Keratinocyte (primary cell): ENCODE measurements at regions not wholly inside any gene's neighbourhood (a gene's known extent, or its start where the extent isn't known, plus 50 kb on each side); places are given as distances from the start of the nearest gene placed in this dataset.

ENCODE experiments used
- EZH2 ChIP-seq: IDR thresholded peaks from one replicate; pipeline ENCODE4 v1.6.1; 2012; ENCODE audit warnings: inconsistent platforms, mild to moderate bottlenecking, low read length, moderate library complexity
- TF ChIP-seq, protein P1 (sequence below), 3 experiments: IDR thresholded peaks in 1 of 3; conservative IDR thresholded peaks in 1 of 3; optimal IDR thresholded peaks in 1 of 3; 2 replicates in 2 of 3; 3 replicates in 1 of 3; pipeline versions ENCODE3 to v1.5.1; 2011; ENCODE audit warnings: low read length in 3 of 3, mild to moderate bottlenecking in 3 of 3, moderate library complexity in 2 of 3, control low read depth in 1 of 3, inconsistent platforms in 1 of 3; ENCODE audit not compliant: insufficient read depth in 2 of 3; ENCODE audit errors: extremely low read depth in 1 of 3

DNA sequence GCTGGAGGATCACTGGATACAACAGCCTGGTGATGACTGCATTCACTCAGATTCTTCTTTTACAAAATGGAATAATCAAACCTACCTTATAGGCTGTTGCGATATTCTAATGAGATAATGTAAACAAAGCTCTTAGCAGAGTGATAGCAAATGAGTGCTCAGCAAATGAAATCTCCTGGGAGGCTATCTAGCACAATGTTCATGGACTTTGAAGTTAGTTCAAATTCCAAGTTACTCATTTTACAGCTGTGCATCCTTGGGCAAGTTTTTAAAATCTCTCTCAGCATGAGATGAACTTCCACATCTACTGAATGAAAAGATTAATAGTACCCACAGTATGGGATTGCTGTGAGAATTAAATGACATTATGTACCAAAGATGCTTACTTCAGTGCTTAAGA is 80.8 kb upstream of the PAPPA2 start:
- TF ChIP-seq, protein P1, sequence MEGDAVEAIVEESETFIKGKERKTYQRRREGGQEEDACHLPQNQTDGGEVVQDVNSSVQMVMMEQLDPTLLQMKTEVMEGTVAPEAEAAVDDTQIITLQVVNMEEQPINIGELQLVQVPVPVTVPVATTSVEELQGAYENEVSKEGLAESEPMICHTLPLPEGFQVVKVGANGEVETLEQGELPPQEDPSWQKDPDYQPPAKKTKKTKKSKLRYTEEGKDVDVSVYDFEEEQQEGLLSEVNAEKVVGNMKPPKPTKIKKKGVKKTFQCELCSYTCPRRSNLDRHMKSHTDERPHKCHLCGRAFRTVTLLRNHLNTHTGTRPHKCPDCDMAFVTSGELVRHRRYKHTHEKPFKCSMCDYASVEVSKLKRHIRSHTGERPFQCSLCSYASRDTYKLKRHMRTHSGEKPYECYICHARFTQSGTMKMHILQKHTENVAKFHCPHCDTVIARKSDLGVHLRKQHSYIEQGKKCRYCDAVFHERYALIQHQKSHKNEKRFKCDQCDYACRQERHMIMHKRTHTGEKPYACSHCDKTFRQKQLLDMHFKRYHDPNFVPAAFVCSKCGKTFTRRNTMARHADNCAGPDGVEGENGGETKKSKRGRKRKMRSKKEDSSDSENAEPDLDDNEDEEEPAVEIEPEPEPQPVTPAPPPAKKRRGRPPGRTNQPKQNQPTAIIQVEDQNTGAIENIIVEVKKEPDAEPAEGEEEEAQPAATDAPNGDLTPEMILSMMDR (optimal IDR thresholded peaks at IDR 0.05 in 1 of 3, IDR thresholded peaks at IDR 0.05 in 1 of 3, conservative IDR thresholded peaks at IDR 0.05 in 1 of 3; ENCODE audit: extremely low read depth in 1 of 3, insufficient read depth in 2 of 3, low read length in 3 of 3): no peak
- TF ChIP-seq EZH2: no peak
